AG04449 (cell line): ENCODE measurements at regions not wholly inside any gene's neighbourhood (a gene's known extent, or its start where the extent isn't known, plus 50 kb on each side); places are given as distances from the start of the nearest gene placed in this dataset.

Source experiments
- CTCF ChIA-PET: fragments of 350-600 bp; formaldehyde crosslinking; extraction: SDS; loops from one replicate; lab custom pipeline; 2021; ENCODE audit warnings: antibody characterized with exemption; lab: Yijun Ruan, JAX
- POLR2A ChIA-PET: fragments of 400-600, 350-600 bp; formaldehyde crosslinking; extraction: SDS; loops from one replicate; lab custom pipeline; 2020; ENCODE audit warnings: antibody characterized with exemption, inconsistent platforms; lab: Yijun Ruan, JAX
- DNase-seq: peaks from one replicate; pipeline ENCODE4 v3.0.0-alpha.2; 2010; ENCODE audit warnings: low read depth, low spot score
- H3K4me3 ChIP-seq: 2 replicates; pipeline ENCODE4 v1.5.1; 2011; ENCODE audit warnings: low read depth, mild to moderate bottlenecking, control low read depth, low read length
- TF ChIP-seq, protein P1 (sequence below): IDR thresholded peaks from one replicate; pipeline ENCODE4 v1.5.1; 2011; ENCODE audit warnings: mild to moderate bottlenecking, moderate library complexity, low read length, control low read depth, inconsistent platforms; ENCODE audit not compliant: insufficient read depth; ENCODE audit errors: missing control alignments

- ChIA-PET POLR2A (no interaction called here), CTCF (no interaction called here)
- TF ChIP-seq, protein P1, sequence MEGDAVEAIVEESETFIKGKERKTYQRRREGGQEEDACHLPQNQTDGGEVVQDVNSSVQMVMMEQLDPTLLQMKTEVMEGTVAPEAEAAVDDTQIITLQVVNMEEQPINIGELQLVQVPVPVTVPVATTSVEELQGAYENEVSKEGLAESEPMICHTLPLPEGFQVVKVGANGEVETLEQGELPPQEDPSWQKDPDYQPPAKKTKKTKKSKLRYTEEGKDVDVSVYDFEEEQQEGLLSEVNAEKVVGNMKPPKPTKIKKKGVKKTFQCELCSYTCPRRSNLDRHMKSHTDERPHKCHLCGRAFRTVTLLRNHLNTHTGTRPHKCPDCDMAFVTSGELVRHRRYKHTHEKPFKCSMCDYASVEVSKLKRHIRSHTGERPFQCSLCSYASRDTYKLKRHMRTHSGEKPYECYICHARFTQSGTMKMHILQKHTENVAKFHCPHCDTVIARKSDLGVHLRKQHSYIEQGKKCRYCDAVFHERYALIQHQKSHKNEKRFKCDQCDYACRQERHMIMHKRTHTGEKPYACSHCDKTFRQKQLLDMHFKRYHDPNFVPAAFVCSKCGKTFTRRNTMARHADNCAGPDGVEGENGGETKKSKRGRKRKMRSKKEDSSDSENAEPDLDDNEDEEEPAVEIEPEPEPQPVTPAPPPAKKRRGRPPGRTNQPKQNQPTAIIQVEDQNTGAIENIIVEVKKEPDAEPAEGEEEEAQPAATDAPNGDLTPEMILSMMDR = no peak
These were observed 665.6 kb downstream of the DNAJB9 start for GRCh38 chr7:109235316-109235715.

DNA sequence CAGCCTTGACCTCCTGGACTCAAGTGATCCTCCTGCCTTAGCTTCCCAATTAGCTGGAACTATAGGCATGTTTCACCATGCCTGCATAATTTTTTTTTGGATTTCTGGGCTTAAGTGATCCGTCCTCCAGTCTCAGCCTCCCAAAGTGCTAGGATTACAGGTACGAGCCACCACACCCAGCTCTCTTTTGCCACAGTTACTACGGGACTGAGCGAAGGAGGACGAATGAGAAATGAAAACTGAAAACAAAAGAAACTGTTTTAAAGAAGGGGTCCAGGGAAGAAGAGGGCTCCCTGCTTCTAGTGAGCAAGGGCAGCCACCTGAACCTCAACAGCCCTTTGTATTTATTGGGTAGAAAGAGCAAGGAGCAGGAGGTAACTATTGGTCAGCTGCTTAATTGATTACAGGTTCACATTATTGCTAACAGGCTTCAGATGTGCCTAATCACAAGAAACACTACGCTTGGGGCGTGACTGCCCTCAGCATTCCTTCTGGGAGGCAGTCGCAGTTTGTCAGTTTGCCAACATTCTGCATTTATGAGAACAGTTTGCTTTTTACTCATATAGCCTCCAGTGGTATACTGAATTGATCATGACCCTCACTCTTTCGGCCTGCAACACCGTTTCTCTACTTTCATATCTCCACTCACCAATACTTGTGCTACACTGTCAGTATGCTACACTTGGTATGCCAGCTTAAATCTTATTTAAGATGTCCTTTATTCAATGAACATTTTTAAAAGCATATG, 676.8 kb downstream of the DNAJB9 start:
- no peak for DNase-seq
- TF ChIP-seq, protein P1 = no peak
- no peak overlapping the region for H3K4me3 ChIP-seq
- ChIA-PET CTCF (no interaction called here), POLR2A (no interaction called here)

More at GRCh38 chr7:109235316-109235715, 665.6 kb downstream of the DNAJB9 start:
- no peak overlapping the region for H3K4me3 ChIP-seq
- DNase-seq = no peak

DNA sequence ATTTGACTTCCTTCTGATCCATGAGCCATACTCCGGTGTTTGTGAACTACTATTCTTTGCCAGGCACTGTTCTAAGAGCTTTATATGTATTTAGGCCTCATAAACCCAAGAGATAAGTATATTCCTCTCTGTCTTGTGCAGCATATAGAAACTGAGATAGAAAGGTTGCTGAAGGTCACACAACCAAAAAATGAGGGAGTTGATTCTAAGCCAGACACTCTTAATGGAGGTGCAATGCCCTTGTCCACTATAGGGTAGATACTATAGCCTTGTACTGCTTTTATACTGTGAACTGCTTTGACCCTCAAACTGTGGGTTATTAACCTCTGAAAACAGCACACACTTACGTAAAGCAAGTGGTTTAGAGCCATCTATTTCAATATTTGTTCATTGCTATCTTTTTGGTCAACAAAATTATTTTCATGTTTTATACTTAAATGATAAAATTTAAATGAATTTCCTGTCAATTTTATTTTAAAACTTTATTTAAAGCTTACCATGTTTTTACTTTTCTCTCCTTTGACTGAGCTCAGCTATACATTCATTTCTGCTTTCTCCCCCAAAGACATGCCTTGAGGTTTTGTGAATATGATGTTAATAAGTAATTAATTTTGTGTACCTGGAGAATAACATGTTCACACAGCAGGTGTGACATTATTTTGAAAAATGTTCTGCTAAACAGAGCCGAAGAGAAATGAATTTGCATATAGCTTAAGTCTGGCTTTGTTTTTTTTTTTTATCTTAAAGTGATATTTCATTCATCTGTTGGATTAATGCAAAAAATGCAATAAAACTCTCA, 687.3 kb downstream of the DNAJB9 start:
- ChIA-PET POLR2A (no interaction called here), CTCF (no interaction called here)
- DNase-seq = no peak
- TF ChIP-seq, protein P1 = no peak
- H3K4me3 ChIP-seq = no peak overlapping the region

DNA sequence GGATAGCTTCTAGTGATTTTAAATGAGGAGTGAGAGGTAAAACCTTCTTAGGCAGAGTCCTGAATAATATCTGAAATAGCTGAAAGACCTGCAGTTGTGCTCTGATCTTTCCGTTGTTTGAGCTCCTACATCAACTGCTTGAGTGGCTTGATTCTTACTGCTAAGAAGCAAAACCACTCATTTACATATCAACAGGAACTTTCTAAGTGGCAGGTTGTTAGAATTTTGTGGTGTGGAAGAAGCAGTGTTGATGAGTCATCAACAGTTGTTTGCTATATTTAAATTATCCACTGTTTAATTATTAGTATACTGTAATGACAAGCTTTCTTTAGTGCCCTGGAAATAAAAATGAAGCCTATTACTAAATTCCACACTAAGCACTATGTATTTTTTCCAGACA, 689.5 kb downstream of the DNAJB9 start:
- H3K4me3 ChIP-seq = no peak overlapping the region
- TF ChIP-seq, protein P1 = no peak
- no peak for DNase-seq
- CTCF ChIA-PET = no interaction called here
- POLR2A ChIA-PET = no interaction called here

DNA sequence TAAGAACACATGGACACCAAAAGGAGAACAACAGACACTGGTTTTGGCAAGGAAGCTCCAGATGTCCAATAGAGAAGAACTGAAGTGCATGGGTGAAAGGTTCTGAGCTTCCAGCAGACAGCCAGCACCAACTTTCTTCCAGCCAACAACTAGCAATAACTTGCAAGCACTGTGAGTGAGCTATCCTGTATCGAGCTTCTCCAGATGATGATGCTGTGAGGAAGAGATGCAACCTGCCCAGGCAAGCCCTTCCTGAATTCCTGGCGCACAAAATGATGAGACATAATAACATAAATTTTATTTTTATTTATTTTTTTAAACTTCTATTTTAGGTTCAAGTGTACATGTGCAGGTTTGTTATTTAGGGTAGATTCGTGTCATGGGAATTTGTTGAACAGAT, 692.1 kb downstream of the DNAJB9 start:
- TF ChIP-seq, protein P1 = no peak
- DNase-seq = no peak
- POLR2A ChIA-PET = no interaction called here
- CTCF ChIA-PET = no interaction called here
- H3K4me3 ChIP-seq = no peak overlapping the region

DNA sequence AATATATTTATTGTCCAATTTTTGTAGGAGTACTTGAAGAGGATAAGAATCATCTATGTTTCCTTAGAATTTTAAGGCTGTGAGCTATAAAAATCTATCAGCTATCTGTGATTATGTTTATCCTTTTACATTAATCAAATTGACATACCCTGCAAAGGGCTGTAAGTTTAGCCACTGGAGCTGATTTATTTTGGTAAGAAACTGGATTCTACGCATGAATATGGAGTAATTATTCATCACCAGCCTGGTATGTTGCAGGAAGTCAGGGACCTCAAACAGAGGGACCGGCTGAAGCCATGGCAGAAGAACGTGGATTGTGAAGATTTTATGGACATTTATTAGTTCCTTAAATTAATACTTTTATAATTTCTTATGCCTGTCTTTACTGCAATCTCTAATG, 696.9 kb downstream of the DNAJB9 start:
- TF ChIP-seq, protein P1 = no peak
- no peak overlapping the region for H3K4me3 ChIP-seq
- DNase-seq = no peak
- ChIA-PET POLR2A (no interaction called here), CTCF (no interaction called here)
